Liver (tissue), 3 donors: ENCODE measurements at regions not wholly inside any gene's neighbourhood (a gene's known extent, or its start where the extent isn't known, plus 50 kb on each side); places are given as distances from the start of the nearest gene placed in this dataset.

Source experiments
- RAD21 ChIP-seq, 2 donors: IDR thresholded peaks; 2 replicates each; pipeline ENCODE4 v1.6.1; 2016; ENCODE audit warnings: antibody characterized with exemption in 2 of 2, mild to moderate bottlenecking in 2 of 2
- TAF1 ChIP-seq: conservative IDR thresholded peaks from 2 replicates; pipeline ENCODE4 v1.6.1; 2016; ENCODE audit warnings: antibody characterized with exemption, mild to moderate bottlenecking
- YY1 ChIP-seq: IDR thresholded peaks from 2 replicates; pipeline ENCODE4 v1.6.1; 2016; ENCODE audit warnings: antibody characterized with exemption, mild to moderate bottlenecking
- TF ChIP-seq, protein P1 (sequence below): fragments of 150-350 bp; IDR thresholded peaks from 2 replicates; pipeline ENCODE4 v1.5.1; 2017; ENCODE audit warnings: improper control_type of control experiment, low read depth, low read length; ENCODE audit not compliant: missing input control
- TF ChIP-seq, protein P2 (sequence below): IDR thresholded peaks from 2 replicates; pipeline ENCODE4 v1.6.1; 2016; ENCODE audit warnings: antibody characterized with exemption
- TF ChIP-seq, protein P3 (sequence below): IDR thresholded peaks from 2 replicates; pipeline ENCODE4 v1.6.1; 2016; ENCODE audit warnings: antibody characterized with exemption
- TF ChIP-seq, protein P4 (sequence below): IDR thresholded peaks from 2 replicates; pipeline ENCODE4 v1.6.1; 2016; ENCODE audit warnings: antibody characterized with exemption, mild to moderate bottlenecking
- donor health status: healthy.
- donor health status: healthy.

- TF ChIP-seq, protein P1, sequence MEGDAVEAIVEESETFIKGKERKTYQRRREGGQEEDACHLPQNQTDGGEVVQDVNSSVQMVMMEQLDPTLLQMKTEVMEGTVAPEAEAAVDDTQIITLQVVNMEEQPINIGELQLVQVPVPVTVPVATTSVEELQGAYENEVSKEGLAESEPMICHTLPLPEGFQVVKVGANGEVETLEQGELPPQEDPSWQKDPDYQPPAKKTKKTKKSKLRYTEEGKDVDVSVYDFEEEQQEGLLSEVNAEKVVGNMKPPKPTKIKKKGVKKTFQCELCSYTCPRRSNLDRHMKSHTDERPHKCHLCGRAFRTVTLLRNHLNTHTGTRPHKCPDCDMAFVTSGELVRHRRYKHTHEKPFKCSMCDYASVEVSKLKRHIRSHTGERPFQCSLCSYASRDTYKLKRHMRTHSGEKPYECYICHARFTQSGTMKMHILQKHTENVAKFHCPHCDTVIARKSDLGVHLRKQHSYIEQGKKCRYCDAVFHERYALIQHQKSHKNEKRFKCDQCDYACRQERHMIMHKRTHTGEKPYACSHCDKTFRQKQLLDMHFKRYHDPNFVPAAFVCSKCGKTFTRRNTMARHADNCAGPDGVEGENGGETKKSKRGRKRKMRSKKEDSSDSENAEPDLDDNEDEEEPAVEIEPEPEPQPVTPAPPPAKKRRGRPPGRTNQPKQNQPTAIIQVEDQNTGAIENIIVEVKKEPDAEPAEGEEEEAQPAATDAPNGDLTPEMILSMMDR, result no peak
- TF ChIP-seq, protein P2, sequence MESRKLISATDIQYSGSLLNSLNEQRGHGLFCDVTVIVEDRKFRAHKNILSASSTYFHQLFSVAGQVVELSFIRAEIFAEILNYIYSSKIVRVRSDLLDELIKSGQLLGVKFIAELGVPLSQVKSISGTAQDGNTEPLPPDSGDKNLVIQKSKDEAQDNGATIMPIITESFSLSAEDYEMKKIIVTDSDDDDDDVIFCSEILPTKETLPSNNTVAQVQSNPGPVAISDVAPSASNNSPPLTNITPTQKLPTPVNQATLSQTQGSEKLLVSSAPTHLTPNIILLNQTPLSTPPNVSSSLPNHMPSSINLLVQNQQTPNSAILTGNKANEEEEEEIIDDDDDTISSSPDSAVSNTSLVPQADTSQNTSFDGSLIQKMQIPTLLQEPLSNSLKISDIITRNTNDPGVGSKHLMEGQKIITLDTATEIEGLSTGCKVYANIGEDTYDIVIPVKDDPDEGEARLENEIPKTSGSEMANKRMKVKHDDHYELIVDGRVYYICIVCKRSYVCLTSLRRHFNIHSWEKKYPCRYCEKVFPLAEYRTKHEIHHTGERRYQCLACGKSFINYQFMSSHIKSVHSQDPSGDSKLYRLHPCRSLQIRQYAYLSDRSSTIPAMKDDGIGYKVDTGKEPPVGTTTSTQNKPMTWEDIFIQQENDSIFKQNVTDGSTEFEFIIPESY, result no peak
- TF ChIP-seq RAD21 (IDR thresholded peaks at IDR 0.05) (no peak), YY1 (no peak), TAF1 (no peak)
- TF ChIP-seq, protein P3, sequence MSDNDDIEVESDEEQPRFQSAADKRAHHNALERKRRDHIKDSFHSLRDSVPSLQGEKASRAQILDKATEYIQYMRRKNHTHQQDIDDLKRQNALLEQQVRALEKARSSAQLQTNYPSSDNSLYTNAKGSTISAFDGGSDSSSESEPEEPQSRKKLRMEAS, result no peak
- TF ChIP-seq, protein P4, sequence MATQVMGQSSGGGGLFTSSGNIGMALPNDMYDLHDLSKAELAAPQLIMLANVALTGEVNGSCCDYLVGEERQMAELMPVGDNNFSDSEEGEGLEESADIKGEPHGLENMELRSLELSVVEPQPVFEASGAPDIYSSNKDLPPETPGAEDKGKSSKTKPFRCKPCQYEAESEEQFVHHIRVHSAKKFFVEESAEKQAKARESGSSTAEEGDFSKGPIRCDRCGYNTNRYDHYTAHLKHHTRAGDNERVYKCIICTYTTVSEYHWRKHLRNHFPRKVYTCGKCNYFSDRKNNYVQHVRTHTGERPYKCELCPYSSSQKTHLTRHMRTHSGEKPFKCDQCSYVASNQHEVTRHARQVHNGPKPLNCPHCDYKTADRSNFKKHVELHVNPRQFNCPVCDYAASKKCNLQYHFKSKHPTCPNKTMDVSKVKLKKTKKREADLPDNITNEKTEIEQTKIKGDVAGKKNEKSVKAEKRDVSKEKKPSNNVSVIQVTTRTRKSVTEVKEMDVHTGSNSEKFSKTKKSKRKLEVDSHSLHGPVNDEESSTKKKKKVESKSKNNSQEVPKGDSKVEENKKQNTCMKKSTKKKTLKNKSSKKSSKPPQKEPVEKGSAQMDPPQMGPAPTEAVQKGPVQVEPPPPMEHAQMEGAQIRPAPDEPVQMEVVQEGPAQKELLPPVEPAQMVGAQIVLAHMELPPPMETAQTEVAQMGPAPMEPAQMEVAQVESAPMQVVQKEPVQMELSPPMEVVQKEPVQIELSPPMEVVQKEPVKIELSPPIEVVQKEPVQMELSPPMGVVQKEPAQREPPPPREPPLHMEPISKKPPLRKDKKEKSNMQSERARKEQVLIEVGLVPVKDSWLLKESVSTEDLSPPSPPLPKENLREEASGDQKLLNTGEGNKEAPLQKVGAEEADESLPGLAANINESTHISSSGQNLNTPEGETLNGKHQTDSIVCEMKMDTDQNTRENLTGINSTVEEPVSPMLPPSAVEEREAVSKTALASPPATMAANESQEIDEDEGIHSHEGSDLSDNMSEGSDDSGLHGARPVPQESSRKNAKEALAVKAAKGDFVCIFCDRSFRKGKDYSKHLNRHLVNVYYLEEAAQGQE, result no peak
Measured at GRCh38 chr10:105840288-105840770, 1199.2 kb downstream of the SORCS3 start.
